Adipose tissue (tissue), 3 donors: ENCODE measurements at regions not wholly inside any gene's neighbourhood (a gene's known extent, or its start where the extent isn't known, plus 50 kb on each side); places are given as distances from the start of the nearest gene placed in this dataset.

ENCODE experiments used
- H3K27ac ChIP-seq: one replicate; pipeline ENCODE4 v1.5.1; 2013; ENCODE audit warnings: low read depth, low read length
- WGBS, 3 donors: extraction: QIAGEN DNeasy Blood & Tissue Kit; methylation state at CpG; one replicate each; pipeline ENCODE4 v1.1.7; 2013; 5-methylcytosine and 5-hydroxymethylcytosine counted together
- donor health status: healthy with polysubstance abuse.
- donor health status: Bipolar disorder and iron deficiency.
- donor health status: healthy.

DNA sequence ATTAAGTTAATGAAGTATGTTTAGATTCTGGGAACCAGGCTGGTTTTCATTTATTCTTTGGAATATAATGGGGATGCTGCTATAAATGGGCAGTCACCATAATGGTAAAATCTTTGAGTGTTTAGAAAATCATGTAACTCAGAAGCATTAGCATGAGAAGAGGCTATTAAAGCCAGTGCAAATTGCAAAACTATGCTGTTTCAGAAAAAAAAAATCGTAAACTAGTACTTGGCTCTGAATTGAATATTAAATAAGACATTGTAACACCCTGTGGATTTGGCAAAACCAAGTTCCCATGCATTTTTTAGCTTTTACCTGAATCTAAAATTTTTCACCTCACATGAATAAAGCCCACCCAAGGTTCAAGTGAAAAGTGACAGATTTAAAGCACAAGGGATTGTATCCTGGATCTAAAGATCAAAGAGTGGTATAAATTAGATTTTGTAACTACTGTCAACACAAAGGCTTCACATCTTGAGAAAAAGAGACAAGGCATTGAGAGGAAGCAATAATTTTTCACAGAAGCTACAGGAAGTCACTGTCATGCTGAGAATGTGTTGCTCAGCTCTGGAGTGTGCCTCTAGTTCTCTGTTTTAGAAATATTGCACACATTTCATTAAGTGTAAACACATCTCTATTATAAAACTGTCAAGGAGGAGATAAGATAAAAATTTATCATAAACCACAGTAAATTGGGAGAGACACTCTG lies 142.2 kb downstream of the ABCA8 start:
- no peak overlapping the region for H3K27ac ChIP-seq
- WGBS, 3 donors: 16 to 50% (median 20%) methylated on average over 1 of the region's 1 CpG

DNA sequence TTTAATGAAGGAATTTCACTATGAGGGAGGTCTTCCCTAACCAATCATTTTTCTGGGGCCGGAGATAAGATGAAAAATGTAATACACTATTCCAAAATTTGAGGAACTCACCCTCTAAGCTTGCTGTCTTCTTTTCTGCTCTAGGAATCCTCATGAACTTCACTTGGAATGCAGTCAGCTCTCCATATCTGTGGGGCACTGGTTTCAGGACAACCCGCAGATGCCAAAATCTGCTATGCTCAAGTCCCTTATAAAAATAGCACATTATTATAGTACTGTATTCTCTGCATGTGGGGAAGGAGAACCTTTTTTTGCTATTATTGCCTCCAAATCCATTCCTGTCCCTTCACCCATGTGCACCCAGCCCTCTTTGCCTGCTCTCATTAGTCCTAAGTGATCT lies 146.0 kb downstream of the ABCA8 start:
- no peak overlapping the region for H3K27ac ChIP-seq
- 88 to 91% (median 89%) methylated on average over 2 of the region's 2 CpGs for WGBS, 3 donors

- 60 to 72% (median 67%) methylated on average over 2 of the region's 2 CpGs for WGBS, 3 donors
Measured at GRCh38 chr17:68807998-68808772, 147.0 kb downstream of the ABCA8 start.

GRCh38 chr17:68805609-68806008 lies 149.6 kb downstream of the ABCA8 start:
- no peak overlapping the region for H3K27ac ChIP-seq
- 93 to 100% (median 100%) methylated on average over 1 of the region's 1 CpG for WGBS, 3 donors

More at GRCh38 chr17:68807998-68808772, 147.0 kb downstream of the ABCA8 start:
- no peak overlapping the region for H3K27ac ChIP-seq

- 89 to 93% (median 92%) methylated on average over 1 of the region's 1 CpG for WGBS, 3 donors
- no peak overlapping the region for H3K27ac ChIP-seq
Measured at GRCh38 chr17:68804777-68805520, 150.2 kb downstream of the ABCA8 start.

- no peak overlapping the region for H3K27ac ChIP-seq
- WGBS, 3 donors: 66 to 78% (median 73%) methylated on average over 4 of the region's 4 CpGs
Measured at GRCh38 chr17:68803164-68803929, 151.8 kb downstream of the ABCA8 start.

DNA sequence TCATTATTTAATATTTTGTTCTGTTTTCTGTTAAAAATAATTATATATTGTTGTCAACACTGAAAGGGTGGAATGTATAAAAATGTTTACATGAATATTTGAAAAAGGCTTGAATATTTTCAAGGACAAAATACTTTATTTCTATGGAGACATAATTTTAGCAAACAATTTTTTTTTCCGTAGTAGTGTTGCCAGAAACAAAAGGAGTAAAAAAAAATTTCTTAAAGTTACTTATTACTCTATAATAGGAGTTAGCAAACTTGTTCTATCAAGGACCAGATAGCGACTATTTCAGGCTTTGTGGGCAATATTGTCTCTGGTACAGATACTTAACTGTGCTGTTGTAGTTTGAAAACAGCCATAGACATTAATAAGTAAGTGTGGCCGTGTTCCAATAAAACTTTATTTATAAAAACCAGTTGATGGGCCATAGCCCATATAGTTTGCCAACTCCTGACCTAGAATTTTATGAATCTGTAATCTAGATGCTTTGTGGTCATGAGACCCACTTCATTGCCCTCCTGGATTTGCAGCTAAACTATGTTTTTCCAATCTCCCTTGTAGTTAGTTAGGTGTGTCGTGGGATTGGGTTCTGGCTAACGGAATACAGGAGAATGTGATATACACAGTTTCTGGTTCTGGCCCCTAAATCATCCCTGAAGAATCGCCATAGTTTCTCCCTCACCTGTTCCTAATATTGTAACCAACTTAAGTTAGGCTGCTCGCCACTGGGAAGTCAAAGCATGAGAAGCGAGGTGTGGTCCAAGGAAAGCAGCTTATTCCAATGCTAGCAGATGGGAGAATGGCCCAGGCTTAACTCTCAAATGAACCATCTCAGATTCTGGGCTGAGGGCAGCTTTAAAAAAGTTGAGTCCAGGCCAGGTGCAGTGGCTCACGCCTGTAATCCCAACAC lies 153.6 kb downstream of the ABCA8 start:
- H3K27ac ChIP-seq: no peak overlapping the region
- WGBS, 3 donors: 86 to 91% (median 87%) methylated on average over 9 of the region's 9 CpGs

- no peak overlapping the region for H3K27ac ChIP-seq
Measured at GRCh38 chr17:68800751-68801150, 154.4 kb downstream of the ABCA8 start.

DNA sequence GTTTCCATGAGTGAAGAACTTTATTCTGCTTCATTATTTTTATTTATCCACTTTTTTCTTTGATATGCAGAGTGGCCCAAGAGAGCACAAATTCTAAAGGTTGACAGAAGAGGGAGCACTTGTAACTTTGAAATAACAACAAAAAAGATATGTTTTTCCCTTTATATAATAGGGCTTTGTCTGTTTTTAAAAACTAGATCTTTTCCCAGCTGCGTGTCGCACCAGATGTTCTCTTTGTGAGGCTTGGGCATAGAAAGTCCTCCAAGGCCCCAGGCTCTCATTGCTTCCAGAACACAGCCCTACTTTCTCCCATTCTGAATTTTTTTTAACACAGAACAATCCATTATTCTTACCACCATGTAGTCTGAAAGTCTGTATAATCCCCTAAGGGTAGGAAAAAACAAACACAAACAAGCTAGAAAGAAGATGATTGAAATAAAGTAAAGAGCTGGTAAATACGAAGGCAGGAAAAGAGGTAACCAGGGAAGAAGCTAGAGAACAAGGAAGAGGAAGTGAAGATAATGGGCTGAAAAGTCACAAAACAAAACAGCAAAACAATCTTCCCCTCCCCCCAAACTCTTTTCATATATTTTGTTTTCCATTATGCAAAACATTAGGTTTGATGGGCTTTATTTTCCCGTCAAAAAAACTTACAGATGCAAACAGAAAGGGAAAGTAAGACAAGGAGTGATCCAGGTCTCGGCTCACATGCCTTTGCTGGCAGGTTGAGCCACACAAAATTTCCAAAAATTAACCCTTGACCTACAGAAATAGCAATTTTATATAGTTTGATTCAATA lies 160.4 kb downstream of the ABCA8 start:
- WGBS, 3 donors: 12 to 32% (median 13%) methylated on average over 5 of the region's 5 CpGs
- no peak overlapping the region for H3K27ac ChIP-seq

- peak overlapping the region; percentile 29 for H3K27ac ChIP-seq
- 24 to 28% (median 28%) methylated on average over 2 of the region's 2 CpGs for WGBS, 3 donors
Measured at GRCh38 chr17:68792873-68793272, 162.3 kb downstream of the ABCA8 start.

DNA sequence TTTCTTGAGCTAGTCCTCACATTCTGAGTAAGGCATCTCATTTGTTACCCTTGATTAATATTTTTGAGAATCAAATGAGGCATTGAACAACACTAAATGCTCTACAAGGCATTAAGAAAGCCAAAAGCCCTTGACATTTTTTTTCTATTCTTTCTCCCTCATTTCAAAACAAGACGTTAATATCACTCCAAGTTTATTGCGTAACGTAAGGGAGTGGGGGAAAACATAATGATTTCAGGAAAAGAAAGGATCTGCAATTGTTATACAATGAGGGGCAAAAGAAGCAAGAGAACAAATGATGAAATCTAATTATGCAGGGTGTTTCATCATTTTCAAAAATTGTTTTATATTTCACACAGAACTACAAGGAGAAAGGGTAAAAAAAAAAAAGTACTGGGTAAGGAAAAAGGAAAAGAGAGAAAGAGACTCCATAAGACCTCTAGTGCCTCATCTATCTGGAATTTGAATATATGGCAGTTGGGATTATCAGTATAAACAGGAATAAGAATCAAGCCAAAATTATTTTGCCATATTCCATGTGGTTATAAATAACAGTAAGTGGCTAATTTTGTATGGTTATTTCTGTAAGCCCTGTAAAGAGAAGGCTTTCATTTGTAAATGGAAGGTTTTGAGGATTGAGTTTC lies 163.0 kb downstream of the ABCA8 start:
- WGBS, 3 donors: 16 to 55% (median 21%) methylated on average over 3 of the region's 3 CpGs
- no peak overlapping the region for H3K27ac ChIP-seq

GRCh38 chr17:68790931-68791330 lies 164.3 kb downstream of the ABCA8 start:
- 30 to 73% (median 45%) methylated on average over 6 of the region's 6 CpGs for WGBS, 3 donors
- peak overlapping the region; percentile 41 for H3K27ac ChIP-seq

GRCh38 chr17:68790492-68790891 lies 164.7 kb downstream of the ABCA8 start:
- peak overlapping the region; percentile 41 for H3K27ac ChIP-seq
- 54 to 90% (median 63%) methylated on average over 3 of the region's 3 CpGs for WGBS, 3 donors

- 94 to 97% (median 97%) methylated on average over 2 of the region's 2 CpGs for WGBS, 3 donors
- no peak overlapping the region for H3K27ac ChIP-seq
Measured at GRCh38 chr17:68789203-68789962, 165.8 kb downstream of the ABCA8 start.

- WGBS, 3 donors: 84 to 89% (median 85%) methylated on average over 7 of the region's 7 CpGs
- H3K27ac ChIP-seq: no peak overlapping the region
Measured at GRCh38 chr17:68785565-68786486, 169.4 kb downstream of the ABCA8 start.
